Ramos (cell line): ENCODE measurements at regions not wholly inside any gene's neighbourhood (a gene's known extent, or its start where the extent isn't known, plus 50 kb on each side); places are given as distances from the start of the nearest gene placed in this dataset.

Source experiments
- in situ Hi-C: fragments of 300-500 bp; cut with MboI; formaldehyde crosslinking; loops from one replicate; pipeline ENCODE4 v1.14.3; 2022; ENCODE audit warnings: low sequenced_read_pairs; ENCODE audit not compliant: unreplicated experiment

GRCh38 chr11:115759622-115760460 is 255.6 kb upstream of the CADM1 start:
- in situ Hi-C loops = no loop called here

- in situ Hi-C loops = no loop called here
Observed at GRCh38 chr11:115758011-115758410, 253.8 kb upstream of the CADM1 start.

GRCh38 chr11:115751243-115752015 is 247.2 kb upstream of the CADM1 start:
- in situ Hi-C loops = no loop called here

- in situ Hi-C loops = no loop called here
Observed at GRCh38 chr11:115745610-115746512, 241.6 kb upstream of the CADM1 start.

GRCh38 chr11:115745066-115745465 is 240.9 kb upstream of the CADM1 start:
- in situ Hi-C loops = no loop called here

GRCh38 chr11:115743719-115744118 is 239.5 kb upstream of the CADM1 start:
- in situ Hi-C loops = no loop called here

GRCh38 chr11:115741376-115742107 is 237.3 kb upstream of the CADM1 start:
- in situ Hi-C loops = no loop called here

- in situ Hi-C loops = no loop called here
Observed at GRCh38 chr11:115740324-115740723, 236.1 kb upstream of the CADM1 start.

- in situ Hi-C loops = no loop called here
Observed at GRCh38 chr11:115739878-115740277, 235.7 kb upstream of the CADM1 start.

GRCh38 chr11:115739146-115739545 is 234.9 kb upstream of the CADM1 start:
- in situ Hi-C loops = no loop called here

GRCh38 chr11:115737875-115738274 is 233.7 kb upstream of the CADM1 start:
- in situ Hi-C loops = no loop called here

- in situ Hi-C loops = no loop called here
Observed at GRCh38 chr11:115736146-115736545, 231.9 kb upstream of the CADM1 start.

GRCh38 chr11:115724666-115725065 is 220.5 kb upstream of the CADM1 start:
- in situ Hi-C loops = no loop called here

- in situ Hi-C loops = no loop called here
Observed at GRCh38 chr11:115722711-115723110, 218.5 kb upstream of the CADM1 start.

GRCh38 chr11:115721296-115721995 is 217.2 kb upstream of the CADM1 start:
- in situ Hi-C loops = no loop called here

- in situ Hi-C loops = no loop called here
Observed at GRCh38 chr11:115720602-115721245, 216.5 kb upstream of the CADM1 start.

- in situ Hi-C loops = no loop called here
Observed at GRCh38 chr11:115718945-115719344, 214.7 kb upstream of the CADM1 start.

- in situ Hi-C loops = no loop called here
Observed at GRCh38 chr11:115718106-115718505, 213.9 kb upstream of the CADM1 start.
